GM19025 (cell line): ENCODE measurements at regions not wholly inside any gene's neighbourhood (a gene's known extent, or its start where the extent isn't known, plus 50 kb on each side); places are given as distances from the start of the nearest gene placed in this dataset.

Source experiments
- ATAC-seq: cut with Tn5 transposase; IDR thresholded peaks from one replicate; pipeline ENCODE4 v1.9.1; 2021; ENCODE audit warnings: mild to moderate bottlenecking, low read depth, moderate library complexity; ENCODE audit not compliant: unreplicated experiment

DNA sequence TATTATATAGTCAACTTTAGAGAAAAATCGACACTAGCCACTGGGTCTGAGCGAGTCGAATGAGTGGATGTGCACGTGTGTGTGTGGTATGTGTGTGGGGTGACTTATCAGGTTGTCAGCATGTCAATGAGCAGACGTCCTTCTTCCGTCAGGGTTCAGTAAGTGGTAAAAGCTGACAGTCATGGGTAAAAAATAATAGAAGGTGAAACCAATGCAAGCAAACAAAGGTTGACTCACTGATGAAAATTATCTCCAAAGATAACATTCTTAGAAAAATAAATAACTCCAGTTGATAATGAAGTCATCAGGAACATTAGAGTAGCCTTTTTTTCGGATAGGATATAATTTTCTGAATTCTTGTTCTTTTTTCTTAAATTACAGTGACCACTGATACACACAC is 243.8 kb upstream of the FOXQ1 start:
- no peak for ATAC-seq

DNA sequence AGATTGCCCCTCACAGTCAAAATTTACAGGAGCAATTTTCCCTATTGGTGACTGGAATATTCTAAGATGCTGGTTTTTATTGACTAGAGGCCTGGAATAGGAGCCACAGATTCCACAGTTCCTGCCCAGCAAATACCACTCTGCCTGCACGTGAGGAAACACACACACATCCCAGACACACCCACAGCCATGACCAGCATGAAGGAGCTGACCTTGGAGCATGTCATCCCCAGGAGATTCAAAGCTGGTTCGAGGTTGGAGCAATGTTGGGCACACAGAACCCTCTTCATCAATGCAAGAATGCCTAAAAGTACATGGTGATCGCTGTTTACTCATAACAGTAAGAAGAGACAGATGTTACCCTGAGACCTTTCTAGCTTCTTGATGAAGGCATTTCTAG is 244.6 kb upstream of the FOXQ1 start:
- ATAC-seq, result no peak

DNA sequence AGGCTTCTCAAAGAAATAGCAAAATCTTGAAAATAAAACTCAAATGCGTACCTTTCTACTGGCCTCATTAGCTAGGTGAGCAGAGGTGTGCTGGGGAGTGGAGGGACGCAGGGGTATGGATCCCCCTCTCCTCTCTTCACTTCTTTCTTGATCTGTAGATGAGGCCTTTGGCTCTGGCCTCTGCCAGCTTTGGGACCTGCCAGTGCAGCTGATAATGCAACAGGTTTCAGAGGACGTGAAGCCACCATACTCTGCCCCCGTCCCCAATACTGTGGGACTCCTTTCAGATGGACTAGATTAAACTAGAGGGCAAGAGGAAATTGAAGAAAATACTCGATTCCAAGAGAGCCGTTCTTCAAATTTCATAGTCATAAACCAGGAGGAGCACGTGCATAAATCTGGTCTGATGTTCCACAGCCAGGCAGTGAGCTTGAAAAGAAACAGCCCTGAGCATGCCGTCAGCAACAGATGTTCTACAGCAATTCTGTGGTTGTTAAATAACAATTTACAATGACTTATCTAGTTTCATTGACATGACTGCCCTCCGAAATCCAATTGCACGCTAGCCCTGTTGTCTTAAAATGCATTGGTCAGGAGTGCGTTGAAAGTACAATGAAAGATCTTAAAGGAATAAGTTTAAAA is 245.3 kb upstream of the FOXQ1 start:
- ATAC-seq, result no peak

DNA sequence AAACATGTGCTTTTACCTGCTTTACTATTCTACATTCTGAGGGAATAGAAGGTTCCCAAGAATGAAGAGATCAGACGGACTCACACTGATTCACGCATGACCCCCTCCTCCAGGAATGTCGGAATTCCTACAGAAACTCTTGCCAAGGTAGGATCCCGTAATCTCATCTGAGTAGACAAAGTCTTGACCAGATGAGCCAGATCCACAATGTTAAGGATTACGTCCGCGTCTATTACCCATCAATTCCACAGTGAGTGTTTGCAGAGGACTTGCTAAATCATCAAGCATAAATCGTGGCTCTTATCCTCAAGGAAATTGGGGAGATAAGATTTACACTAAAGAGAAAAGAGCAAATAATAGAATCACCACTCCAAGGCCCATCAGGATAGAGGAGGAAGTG is 245.9 kb upstream of the FOXQ1 start:
- ATAC-seq, result no peak

DNA sequence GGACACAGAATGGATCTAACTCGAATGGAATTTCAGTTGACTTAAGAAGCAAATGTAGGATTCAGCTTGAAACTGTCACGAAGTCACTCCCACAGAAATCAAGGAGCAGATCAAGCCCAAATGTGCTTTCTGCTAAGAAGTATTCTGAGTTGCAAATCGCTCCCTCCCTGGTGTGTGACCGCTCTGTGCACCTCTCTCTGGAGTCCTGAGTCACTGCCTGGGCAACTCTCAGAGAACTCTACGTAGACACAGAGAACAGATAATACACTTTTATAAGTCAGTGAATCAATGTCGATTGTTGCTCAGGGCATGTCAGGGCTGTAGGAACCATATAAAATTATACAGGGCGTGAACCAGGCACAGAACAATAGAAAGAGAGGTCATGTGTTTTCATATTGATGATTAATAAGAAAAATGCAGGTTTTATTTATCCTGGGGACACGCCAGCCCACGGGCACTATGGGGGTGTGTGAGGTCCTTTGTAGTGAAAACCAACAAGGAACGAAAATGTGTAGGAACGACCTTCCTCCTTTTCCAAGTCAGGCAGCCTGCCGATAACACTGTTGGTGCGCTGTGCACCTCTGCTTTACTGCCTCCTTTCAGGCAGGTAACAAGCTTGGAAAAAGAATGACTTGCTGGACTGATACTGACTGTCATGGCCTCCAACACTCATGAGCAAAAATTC is 248.1 kb upstream of the FOXQ1 start:
- ATAC-seq, result no peak

DNA sequence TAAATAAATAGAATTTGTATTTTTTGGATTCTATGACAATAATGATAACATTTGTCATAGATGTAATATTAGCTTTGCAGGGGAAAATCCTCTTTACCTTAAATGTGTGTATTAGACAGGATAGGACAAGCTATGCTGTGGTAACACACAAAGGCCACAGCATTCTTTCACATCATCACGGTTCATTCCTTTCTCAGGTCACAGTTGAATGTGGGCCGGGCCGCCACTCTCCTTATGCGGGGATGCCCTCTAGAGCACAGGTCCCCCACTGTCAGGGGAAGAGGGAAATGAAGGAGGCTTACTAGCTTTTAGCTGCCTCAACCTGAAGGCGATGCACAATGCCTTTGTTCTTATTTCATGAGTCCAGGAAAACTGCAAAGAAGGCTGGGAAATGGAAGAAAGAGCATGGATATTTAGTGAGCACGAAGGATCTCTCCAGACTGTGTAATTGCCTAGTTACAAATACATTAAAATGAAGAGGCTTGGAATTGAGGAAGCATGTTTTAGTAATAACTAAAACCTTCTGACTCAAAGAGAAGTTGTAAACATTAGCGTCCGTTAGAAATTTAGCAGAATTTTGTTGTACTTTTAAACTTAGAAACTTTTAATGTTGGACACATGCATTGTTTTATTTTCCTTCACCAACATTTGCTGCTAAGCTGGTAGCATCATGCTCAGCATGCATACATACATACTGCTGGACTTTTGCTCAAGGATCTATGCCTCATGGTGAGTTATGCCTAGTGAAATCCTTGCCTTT is 248.9 kb upstream of the FOXQ1 start:
- no peak for ATAC-seq

DNA sequence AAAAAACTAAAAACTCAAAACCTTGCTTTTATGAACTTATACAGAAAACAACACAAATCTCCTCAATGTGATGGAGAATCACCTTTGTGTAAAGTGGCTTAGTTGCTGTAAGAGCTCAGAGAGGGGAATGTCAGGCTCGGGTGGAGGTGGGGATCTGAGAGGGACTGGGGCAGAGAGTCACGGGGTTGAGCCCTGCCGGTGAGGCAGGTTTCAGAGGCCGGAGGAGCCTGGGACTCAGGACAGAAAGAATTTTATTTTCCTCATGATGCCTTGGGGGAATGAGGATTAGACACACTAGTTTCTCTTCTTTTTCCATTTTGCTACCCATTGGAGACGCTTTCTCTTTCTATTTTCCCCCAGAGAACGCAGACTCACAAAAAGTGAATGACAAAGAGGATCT is 252.3 kb upstream of the FOXQ1 start:
- ATAC-seq, result no peak

DNA sequence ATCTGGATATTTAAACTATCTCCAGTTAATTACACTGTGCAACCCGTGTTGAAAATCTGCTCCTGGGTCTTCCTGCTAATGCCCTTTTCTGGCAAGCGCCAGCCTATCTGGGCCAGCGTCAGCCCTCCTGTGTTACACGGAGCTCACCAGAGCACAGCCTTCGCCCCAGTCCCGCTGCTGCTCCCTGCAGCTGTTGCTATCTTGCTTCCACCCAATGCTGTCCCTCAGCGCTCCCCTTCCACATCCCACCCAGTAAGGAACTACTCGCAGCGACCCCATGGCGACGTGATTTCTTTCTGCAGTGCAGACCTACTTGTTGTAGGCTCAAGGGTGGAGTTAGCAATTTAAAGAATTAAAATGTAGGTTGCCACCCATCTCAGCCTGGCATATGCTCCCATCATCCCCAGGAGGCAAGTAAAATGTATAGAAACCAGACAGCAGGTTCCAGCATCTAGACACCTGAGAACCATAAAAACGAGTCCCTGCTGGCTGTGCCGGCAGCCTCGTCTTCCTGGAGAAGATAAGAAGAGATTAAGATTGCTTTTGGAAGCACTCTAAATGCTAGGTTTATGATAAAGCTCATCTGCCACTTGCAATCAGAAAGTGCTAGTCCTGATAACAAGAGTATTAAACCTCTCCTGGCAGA is 254.3 kb upstream of the FOXQ1 start:
- ATAC-seq, result no peak

DNA sequence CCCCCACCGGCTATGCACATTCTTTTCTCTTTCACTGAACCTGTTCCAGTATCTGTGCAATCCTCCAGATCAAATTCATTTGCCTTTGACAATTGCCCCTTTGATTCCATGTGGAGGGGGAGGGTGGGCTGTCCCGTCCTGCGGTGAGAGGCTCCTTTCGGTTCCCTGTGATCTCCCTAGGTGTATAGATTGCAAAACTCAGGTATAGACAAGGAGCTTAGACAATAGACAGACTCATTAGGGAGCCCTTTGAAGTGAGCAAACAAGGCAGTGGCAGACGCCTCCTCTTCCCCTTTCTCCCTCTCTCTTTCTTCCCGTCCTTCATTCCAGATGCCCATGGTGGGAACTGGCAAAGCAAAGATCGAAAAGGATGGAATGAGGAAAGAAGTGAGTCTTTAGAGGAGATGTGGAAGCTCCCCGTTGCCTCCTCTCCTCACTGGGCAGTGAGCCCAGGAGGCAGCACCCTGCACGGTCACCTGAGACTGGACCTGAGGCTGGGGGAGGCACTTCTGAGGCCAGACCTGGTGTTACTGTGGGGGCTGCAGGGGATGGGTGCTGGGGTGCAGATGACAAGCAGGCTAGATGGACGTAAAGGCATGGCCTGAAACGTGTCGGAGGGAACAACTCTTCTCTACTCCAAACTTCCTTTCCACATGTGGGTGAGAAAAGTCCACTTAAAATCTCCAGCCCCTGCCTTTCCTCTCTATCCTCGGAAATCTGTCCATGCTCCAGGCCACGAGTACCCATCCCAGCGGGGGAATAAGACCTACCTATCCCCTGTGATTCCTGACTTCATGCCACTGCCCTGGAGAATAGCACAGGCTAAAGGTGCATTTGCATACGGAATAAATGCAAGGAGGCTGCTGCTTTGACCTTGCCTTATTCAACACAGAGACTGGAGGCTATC is 256.6 kb upstream of the FOXQ1 start:
- no peak for ATAC-seq

DNA sequence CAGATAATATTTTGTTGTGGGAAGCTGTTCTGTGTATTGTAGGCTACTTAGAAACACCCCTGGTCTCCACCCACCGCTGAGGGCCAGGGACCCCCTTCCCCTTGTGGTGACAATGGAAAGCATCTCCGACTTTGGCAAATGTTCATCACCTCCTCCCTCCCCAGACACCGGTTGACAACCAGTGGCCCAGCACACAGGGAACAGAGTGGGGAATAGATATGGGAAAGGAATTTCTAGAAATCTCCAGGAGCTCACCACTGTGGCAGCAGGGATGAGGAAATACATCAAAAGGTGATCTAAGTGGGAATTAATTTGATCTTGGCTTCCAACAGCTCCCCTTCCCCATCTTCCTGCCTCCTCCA is 257.3 kb upstream of the FOXQ1 start:
- ATAC-seq, result no peak

DNA sequence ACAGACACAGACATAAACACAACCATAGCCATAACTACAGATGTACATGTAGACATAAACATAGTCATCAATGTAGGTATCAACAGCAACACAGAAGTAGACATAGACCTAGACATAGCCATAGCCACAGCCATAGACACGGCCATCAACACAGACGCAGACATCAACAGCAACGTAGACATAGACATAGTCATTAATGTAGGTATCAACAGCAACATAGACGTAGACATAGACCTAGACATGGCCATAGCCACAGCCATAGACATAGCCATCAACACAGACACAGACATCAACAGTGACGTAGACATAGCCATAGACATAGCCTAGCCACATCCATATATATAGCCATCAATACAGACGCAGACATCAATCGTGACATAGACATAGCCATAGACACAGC is 258.3 kb upstream of the FOXQ1 start:
- no peak for ATAC-seq

DNA sequence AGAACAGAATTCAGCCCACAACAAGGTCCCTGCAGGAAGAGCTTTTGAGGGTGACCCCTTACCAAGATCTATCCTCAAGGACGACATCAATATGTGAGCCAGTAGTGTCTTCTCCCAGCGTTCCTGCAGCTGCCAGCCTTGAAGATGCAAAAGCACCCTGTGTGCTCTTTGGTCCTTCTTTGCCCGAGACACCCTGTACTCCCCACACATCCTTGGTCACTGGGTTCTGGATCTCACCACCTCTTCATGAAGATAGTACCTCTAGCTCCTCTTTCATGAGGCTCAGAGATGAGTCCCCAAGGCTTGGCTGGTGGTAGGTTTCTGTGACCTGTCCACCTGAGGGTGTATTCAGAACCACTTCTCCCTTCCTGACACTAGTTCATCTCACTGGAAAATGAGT is 259.6 kb upstream of the FOXQ1 start:
- ATAC-seq, result no peak

DNA sequence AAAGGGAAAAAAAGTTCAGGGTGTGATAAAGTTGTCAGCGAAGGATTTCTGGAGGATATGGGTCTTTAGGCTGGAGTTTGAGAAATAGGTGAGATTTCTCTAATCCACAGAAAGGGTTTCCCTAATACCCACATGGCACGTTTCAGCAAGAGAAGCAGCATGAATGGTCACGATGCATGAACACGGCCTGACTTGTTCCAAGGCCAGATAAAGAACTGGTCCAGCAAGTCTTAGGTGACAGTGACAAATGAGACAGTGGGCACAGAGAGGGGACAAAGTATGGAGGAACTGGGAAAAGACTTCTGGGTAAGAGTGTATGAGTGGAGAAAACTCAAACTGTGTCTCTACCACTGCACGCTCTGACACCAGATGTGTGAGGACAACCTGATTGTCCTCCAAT is 262.0 kb upstream of the FOXQ1 start:
- ATAC-seq, result no peak

DNA sequence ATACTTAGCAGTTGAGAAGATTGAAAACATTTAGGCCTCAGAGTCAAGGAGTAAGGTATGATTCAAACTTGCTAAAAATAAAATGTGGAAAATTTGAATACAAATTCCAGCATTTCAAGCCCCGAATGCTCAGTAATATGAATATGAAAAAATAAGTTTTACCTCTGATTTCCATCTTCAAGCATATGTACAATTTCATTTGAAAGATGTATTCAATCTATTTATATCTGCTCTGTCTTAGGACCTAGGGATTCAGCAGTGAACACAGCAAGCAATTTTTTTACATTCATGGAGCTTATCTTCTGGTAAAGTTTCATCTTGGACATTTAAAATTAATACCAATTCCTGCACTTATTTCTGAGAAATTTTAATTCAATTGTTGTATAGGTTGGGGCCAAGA is 262.7 kb upstream of the FOXQ1 start:
- no peak for ATAC-seq

DNA sequence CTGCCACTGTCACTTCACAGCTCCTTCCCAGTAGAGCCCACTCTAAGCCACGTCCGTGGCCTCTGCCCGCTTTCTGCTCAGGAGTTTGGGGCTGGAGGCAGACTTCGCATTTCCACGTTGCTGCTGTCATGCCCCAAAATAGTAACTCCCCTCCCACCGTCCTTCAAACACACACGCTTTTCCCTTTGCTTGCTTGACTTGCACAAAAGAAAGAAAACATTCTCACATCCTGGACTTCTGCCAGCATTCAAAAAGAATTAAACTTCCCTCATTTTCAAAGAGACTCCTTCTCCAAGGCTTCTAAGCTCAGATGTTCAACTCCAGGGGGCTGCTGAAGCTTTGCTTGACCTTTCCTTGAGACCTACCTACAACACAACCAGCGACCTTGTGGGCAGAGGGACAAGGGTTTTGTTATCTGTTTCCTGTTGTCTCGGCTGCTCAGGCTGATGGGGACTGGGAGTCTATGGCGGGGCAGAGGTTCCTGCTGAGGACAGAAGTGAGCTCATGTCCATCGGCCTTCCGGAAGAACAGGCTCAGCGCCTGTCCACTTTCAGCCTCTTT is 263.8 kb upstream of the FOXQ1 start:
- no peak for ATAC-seq

DNA sequence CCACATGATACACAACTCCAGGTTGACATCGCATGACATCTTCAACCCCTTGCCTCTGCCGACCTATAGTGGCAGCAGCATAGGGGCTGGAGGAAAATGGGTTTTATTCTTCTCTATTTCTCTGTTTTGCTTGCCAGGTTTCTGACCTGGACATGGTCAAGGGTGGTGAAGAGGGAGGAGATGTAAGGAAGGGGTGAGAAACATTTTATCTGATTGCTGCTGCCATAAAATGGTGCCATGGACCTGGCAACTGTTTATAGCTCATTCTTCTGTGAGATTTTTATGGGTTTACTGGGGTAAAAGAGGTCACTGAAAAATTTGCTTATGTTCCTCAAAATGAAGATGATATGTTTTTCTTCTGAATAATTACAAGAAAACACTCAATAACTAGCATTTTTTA is 266.7 kb upstream of the FOXQ1 start:
- ATAC-seq, result no peak

DNA sequence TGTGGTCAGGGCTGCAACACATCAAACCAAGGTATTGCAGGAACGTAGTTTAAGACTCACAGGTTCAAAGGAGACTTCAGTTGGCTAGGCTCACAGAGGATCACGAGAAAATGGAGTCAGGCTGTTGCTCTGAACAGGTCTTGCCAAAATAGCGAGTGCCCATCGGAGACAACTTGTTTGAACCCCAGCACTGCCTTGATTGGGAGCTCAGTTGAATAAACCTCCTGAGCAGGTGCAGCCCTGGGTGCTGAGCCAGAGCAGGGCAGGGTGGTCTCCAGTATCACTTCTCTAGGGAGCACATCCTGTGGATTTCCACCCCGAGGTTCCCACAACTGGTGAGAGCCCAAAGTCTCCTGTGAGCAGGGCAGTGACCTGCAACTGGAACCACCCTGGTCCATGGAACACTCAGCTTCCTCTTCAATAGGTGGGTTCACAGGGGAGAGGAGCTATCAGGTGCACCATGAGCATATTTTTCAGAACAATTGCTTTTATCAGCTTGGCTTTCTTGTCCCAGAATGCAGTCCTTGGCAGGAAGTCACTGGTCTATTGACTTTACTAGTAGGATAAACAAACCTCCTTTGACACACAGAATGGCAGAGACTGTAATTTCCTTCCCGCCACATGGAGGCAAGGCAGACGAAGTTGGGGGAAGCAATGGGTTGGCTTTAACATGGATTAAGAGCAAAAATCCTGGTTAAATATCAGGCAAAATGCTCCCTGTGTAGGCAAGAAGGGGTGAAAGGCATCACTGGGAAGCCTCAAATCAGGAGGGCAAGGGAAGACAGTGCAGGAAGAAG is 267.7 kb upstream of the FOXQ1 start:
- no peak for ATAC-seq

DNA sequence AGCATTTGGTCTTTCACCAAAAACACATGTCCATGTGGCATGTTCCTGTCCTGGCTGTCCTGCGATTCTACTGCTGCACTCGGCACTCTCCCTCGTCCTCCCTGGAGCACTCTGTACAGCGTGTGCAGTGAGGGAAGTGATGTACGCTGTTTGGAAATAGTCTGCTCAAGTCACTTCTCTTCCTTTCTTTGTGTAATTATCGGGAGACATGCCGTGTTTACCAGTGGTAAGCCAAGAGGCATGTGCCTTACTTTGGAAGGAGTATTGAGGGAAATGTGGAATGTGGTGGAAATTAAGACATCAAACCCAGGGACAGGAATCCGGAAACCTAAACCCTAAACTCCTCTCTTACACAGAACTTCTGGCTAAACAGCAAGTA is 268.5 kb upstream of the FOXQ1 start:
- no peak for ATAC-seq
